Neural crest cell (in vitro differentiated cells): ENCODE measurements at regions not wholly inside any gene's neighbourhood (a gene's known extent, or its start where the extent isn't known, plus 50 kb on each side); places are given as distances from the start of the nearest gene placed in this dataset.

Source experiments
- DNase-seq: peaks from one replicate; pipeline ENCODE4 v3.0.0; 2021; ENCODE audit warnings: low read depth, mixed read lengths, low spot score
- H3K27ac Mint-ChIP-seq: one replicate; pipeline ENCODE4 v1.8.0; 2021; ENCODE audit warnings: mild to moderate bottlenecking, mixed read lengths; ENCODE audit not compliant: unreplicated experiment
- H3K27me3 Mint-ChIP-seq: 2 replicates; pipeline ENCODE4 v1.8.0; 2021; ENCODE audit warnings: low read depth, mild to moderate bottlenecking, mixed read lengths
- H3K36me3 Mint-ChIP-seq: 2 replicates; pipeline ENCODE4 v1.8.0; 2021; ENCODE audit warnings: low read depth, mild to moderate bottlenecking, mixed read lengths
- H3K4me1 Mint-ChIP-seq: 2 replicates; pipeline ENCODE4 v1.8.0; 2021; ENCODE audit warnings: mixed read lengths
- H3K4me3 Mint-ChIP-seq: one replicate; pipeline ENCODE4 v1.8.0; 2021; ENCODE audit warnings: mild to moderate bottlenecking, mixed read lengths
- H3K9me3 Mint-ChIP-seq: 2 replicates; pipeline ENCODE4 v1.8.0; 2021; ENCODE audit warnings: mixed read lengths
- CTCF ChIP-seq: fragments of 200-600 bp; sonication (generic); conservative IDR thresholded peaks from 2 replicates; pipeline ENCODE4 v1.5.0; 2021; ENCODE audit warnings: antibody characterized with exemption, mild to moderate bottlenecking

- no peak for TF ChIP-seq CTCF
- no peak overlapping the region for H3K4me3 Mint-ChIP-seq
- H3K4me1 Mint-ChIP-seq = peaks cover 2% of the 10 kb centered on the region
- H3K27me3 Mint-ChIP-seq = no peaks in the 10 kb centered on the region
- peaks cover 13% of the 10 kb centered on the region for H3K36me3 Mint-ChIP-seq
- no peak for DNase-seq
- H3K9me3 Mint-ChIP-seq = peaks cover 17% of the 10 kb centered on the region
- H3K27ac Mint-ChIP-seq = no peak overlapping the region
Measured at GRCh38 chr15:70329179-70329578, 231.5 kb upstream of the TLE3 start.

GRCh38 chr15:70328679-70329115 is 231.0 kb upstream of the TLE3 start:
- Mint-ChIP-seq H3K9me3 (peaks cover 17% of the 10 kb centered on the region), H3K27me3 (no peaks in the 10 kb centered on the region), H3K27ac (no peak overlapping the region), H3K4me3 (no peak overlapping the region), H3K4me1 (peaks cover 7% of the 10 kb centered on the region), H3K36me3 (peaks cover 11% of the 10 kb centered on the region)
- no peak for DNase-seq
- TF ChIP-seq CTCF = no peak

- no peak for DNase-seq
- Mint-ChIP-seq H3K36me3 (peaks cover 9% of the 10 kb centered on the region), H3K27me3 (no peaks in the 10 kb centered on the region), H3K4me1 (peaks cover 10% of the 10 kb centered on the region), H3K4me3 (no peak overlapping the region), H3K27ac (peak overlapping the region; percentile 13), H3K9me3 (peaks cover 17% of the 10 kb centered on the region)
- TF ChIP-seq CTCF = no peak
Measured at GRCh38 chr15:70327856-70328678, 230.3 kb upstream of the TLE3 start.

GRCh38 chr15:70327328-70327855 is 229.7 kb upstream of the TLE3 start:
- no peaks in the 10 kb centered on the region for H3K27me3 Mint-ChIP-seq
- peaks cover 9% of the 10 kb centered on the region for H3K36me3 Mint-ChIP-seq
- peaks cover 17% of the 10 kb centered on the region for H3K9me3 Mint-ChIP-seq
- no peak for DNase-seq
- H3K4me3 Mint-ChIP-seq = no peak overlapping the region
- TF ChIP-seq CTCF = no peak
- H3K4me1 Mint-ChIP-seq = peaks cover 15% of the 10 kb centered on the region
- no peak overlapping the region for H3K27ac Mint-ChIP-seq

- Mint-ChIP-seq H3K4me1 (peaks cover 15% of the 10 kb centered on the region), H3K4me3 (no peak overlapping the region), H3K27me3 (no peaks in the 10 kb centered on the region), H3K27ac (no peak overlapping the region), H3K9me3 (no peaks in the 10 kb centered on the region), H3K36me3 (no peaks in the 10 kb centered on the region)
- no peak for DNase-seq
- no peak for TF ChIP-seq CTCF
Measured at GRCh38 chr15:70324001-70324974, 226.6 kb upstream of the TLE3 start.
